Endothelial cell of umbilical vein (primary cell): ENCODE measurements at regions not wholly inside any gene's neighbourhood (a gene's known extent, or its start where the extent isn't known, plus 50 kb on each side); places are given as distances from the start of the nearest gene placed in this dataset.

Source experiments
- CTCF ChIP-seq, 2 donors: IDR thresholded peaks; 1 replicate in 1 of 2; 2 replicates in 1 of 2; pipeline ENCODE4 v1.5.1; 2011; ENCODE audit warnings: low read length in 2 of 2, mild to moderate bottlenecking in 2 of 2, moderate library complexity in 2 of 2, control low read depth in 1 of 2, inconsistent platforms in 1 of 2, low read depth in 1 of 2; ENCODE audit not compliant: insufficient read depth in 1 of 2; ENCODE audit errors: extremely low read depth in 1 of 2
- POLR2A ChIP-seq: IDR thresholded peaks from 2 replicates; pipeline ENCODE4 v1.6.1; 2012; ENCODE audit warnings: low read depth, mild to moderate bottlenecking, control low read depth, low read length

GRCh38 chr17:5846001-5846400 lies 224.2 kb upstream of the WSCD1 start:
- TF ChIP-seq CTCF (IDR thresholded peaks at IDR 0.05; ENCODE audit: extremely low read depth in 1 of 2, insufficient read depth in 1 of 2, low read depth in 1 of 2, low read length in 2 of 2), result no peak
- no peak for TF ChIP-seq POLR2A
